ENCODE measurements at regions not wholly inside any gene's neighbourhood (a gene's known extent, or its start where the extent isn't known, plus 50 kb on each side); places are given as distances from the start of the nearest gene placed in this dataset.
"Not testable (repeated sequence)": the region's sequence is repeated elsewhere in the genome, so short reads cannot be mapped to it uniquely, and the experiment has no call there.

DNA sequence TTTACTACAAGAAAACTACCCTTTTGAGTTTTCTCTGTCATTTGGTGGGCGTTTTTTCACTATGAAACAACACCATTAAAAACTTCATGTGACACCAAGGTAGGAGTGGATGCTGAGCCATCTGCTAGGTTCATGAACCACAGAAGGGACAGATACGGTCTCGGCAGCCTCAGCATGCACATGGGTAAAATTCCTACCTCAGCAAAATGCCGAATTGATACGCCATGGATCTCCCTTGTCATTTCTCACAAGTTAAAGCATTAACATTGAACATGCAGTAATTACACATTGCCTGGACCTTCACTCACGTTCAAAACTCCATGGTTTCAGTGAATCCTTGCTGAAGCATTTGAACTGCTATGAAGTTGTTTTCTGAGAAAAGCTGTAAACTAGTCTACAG is 121.5 kb upstream of the EGR2 start:
- TF ChIP-seq, protein P1, sequence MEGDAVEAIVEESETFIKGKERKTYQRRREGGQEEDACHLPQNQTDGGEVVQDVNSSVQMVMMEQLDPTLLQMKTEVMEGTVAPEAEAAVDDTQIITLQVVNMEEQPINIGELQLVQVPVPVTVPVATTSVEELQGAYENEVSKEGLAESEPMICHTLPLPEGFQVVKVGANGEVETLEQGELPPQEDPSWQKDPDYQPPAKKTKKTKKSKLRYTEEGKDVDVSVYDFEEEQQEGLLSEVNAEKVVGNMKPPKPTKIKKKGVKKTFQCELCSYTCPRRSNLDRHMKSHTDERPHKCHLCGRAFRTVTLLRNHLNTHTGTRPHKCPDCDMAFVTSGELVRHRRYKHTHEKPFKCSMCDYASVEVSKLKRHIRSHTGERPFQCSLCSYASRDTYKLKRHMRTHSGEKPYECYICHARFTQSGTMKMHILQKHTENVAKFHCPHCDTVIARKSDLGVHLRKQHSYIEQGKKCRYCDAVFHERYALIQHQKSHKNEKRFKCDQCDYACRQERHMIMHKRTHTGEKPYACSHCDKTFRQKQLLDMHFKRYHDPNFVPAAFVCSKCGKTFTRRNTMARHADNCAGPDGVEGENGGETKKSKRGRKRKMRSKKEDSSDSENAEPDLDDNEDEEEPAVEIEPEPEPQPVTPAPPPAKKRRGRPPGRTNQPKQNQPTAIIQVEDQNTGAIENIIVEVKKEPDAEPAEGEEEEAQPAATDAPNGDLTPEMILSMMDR (IDR thresholded peaks at IDR 0.05; ENCODE audit: low read depth, low read length), result no peak
- DNase-seq (ENCODE audit: extremely low read depth, low read depth), result no peak

DNA sequence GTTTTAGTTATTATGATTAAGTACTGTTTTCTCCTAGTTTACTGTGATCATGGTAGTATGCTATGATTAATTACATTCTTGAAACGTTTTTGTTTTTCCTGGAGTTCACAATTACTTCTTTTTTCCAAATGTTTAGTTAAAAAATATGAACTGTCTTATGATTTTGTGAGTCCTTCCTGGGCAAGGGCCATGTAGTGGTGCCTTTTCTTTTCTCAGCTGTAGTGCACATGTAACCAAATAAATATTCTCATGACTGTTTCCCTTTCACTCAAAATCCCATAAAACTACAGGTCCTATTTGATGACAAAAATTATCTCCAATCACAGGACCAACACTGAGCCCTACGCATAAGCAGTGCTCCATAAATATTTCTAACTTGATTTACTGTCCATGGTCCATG is 118.9 kb upstream of the EGR2 start:
- DNase-seq (ENCODE audit: extremely low read depth, low read depth), result no peak
- TF ChIP-seq, protein P1 (IDR thresholded peaks at IDR 0.05; ENCODE audit: low read depth, low read length), result no peak

DNA sequence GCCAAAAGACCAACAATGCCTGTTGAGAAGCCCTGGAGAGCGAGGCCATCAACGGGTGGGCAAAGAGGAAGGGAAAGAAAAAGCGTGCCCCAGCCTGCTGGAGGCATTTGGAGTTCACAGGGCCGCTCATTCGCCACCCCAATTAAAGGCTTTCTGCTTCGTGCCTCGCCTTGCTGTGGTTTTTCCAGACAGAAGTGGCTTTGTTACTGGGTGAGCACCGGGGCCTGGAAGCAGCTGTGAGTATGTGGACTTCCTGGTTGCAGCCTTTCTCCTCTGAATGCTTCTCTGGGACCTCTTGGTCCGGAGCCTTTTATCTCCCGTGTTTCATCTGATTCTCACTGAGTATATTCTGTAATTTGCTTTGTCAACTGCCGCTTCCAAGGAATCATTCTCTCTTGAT is 118.1 kb upstream of the EGR2 start:
- DNase-seq (ENCODE audit: extremely low read depth, low read depth), result no peak
- TF ChIP-seq, protein P1 (IDR thresholded peaks at IDR 0.05; ENCODE audit: low read depth, low read length), result no peak

DNA sequence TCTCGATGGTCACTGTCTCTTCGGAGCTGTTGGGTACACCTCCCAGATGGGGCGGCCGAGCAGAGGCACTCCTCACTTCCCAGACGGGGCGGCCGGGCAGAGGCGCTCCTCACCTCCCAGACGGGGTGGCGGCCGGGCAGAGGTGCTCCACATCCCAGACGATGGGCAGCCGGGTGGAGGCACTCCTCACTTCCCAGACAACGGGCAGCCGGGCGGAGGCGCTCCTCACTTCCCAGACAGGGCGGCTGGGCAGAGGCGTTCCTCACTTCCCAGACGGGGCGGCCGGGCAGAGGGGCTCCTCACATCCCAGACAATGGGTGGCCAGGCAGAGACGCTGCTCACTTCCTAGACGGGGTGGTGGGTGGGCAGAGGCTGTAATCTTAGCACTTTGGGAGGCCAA is 112.6 kb upstream of the EGR2 start:
- not testable (repeated sequence) for DNase-seq (ENCODE audit: extremely low read depth, low read depth)

DNA sequence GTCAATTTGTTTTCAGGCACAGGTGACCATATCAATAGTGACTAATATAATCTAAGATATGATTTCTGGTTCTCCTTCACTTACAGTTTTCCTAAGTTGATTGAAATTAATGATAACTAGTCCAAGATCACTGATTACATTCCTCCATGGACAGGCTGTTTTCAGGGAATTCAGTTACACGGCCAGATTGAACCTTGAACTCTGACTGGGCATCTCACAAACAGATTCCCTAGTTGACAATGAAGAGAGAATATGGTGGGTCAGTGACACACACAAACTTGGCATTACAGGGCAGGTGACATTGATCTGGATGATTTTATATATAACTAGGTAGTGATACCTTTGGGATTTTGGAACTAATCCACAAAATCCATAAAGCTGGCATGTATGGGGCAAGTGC is 110.2 kb upstream of the EGR2 start:
- TF ChIP-seq, protein P1 (IDR thresholded peaks at IDR 0.05; ENCODE audit: low read depth, low read length), result no peak
- DNase-seq (ENCODE audit: extremely low read depth, low read depth), result no peak

DNA sequence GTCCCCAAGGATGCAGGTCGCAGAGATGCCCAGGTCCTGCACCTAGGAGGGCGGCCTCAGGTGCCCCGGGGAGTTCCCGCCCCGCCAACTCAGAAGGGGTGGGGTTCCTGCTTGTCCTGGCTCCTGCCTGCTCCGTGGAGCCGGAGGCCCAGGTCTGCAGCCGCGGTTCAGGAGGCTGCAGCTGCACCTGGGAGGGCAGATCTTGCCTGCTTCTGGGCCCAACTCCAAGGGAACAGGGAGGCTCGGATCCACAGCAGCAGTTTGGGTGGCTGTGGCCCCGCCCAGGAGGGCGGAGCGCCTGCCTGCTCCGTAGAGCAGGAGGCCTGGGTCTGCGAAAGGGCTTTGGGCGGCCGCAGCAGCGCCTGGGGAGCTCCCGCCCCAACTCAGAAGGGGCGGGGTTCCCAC is 108.2 kb upstream of the EGR2 start:
- TF ChIP-seq, protein P1 (IDR thresholded peaks at IDR 0.05; ENCODE audit: low read depth, low read length), result no peak
- no peak for DNase-seq (ENCODE audit: extremely low read depth, low read depth)

DNA sequence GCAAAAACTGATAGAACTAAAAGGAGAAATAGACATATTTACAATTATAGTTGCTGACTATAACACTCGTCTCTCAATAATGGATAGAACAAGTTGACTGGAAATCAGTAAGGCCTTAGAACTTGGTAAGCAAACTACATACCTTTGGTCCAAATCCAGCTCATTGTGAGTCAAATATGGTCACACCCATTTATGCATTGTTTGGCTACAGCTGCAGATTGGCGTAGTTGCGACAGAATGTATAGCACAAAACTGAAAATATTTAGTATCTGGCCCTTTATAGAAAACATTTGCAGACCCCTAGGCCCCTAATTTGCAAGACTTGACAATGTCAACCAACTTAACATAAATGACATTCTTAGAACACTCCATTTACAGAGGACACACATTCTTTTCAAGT is 103.6 kb upstream of the EGR2 start:
- TF ChIP-seq, protein P1 (IDR thresholded peaks at IDR 0.05; ENCODE audit: low read depth, low read length), result no peak
- no peak for DNase-seq (ENCODE audit: extremely low read depth, low read depth)

DNA sequence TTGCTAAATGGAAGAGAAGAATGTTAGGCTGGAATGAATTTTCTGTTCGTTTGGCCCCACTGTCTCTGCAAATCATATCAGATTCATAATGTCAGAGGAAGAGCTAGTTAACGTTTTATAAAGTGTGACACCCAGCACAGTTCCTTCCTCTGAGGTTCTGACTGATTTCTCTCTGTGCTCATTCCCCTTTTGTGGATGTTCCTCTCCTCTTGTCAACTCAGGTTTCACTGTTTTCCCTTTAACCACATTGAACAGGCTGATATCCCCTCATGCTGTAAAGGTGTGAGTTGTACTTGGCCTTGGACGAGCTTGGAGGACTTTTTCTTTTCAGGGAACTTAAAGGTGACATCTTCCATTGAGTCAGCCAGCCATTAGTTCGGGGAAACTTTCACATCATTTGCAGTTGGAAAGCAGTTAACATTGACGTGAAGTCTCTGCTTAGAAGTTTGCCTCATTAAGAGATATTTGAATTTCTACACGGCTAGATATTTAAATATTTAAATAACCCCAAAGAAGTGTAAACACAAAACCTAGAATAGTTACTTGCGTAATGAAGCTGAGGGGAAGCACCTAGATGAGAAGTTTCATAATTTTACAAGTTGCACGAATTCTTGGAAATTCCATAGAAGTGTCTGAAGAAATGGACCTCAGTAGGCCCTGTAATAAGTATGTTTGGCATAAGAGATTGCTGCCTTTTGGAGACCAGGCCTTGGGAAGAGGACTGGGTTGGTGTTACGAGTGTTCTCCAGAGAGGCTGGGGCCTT is 101.5 kb upstream of the EGR2 start:
- TF ChIP-seq, protein P1 (IDR thresholded peaks at IDR 0.05; ENCODE audit: low read depth, low read length), result no peak
- no peak for DNase-seq (ENCODE audit: extremely low read depth, low read depth)

Data from AG09319 (cell line).